Ishikawa (cell line): ENCODE measurements at regions not wholly inside any gene's neighbourhood (a gene's known extent, or its start where the extent isn't known, plus 50 kb on each side); places are given as distances from the start of the nearest gene placed in this dataset.

Experiments
- CEBPB ChIP-seq: IDR thresholded peaks from 2 replicates; pipeline ENCODE4 v1.6.1; 2012
- USF1 ChIP-seq: IDR thresholded peaks from 2 replicates; pipeline ENCODE4 v1.6.1; 2012

- TF ChIP-seq USF1, result no peak
- no peak for TF ChIP-seq CEBPB
These were observed 399.8 kb upstream of the LRRC7 start for GRCh38 chr1:69167876-69168275.
